GM12878 (cell line): ENCODE measurements at regions not wholly inside any gene's neighbourhood (a gene's known extent, or its start where the extent isn't known, plus 50 kb on each side); places are given as distances from the start of the nearest gene placed in this dataset.

Source experiments
- CTCF ChIP-seq, 3 experiments: IDR thresholded peaks in 2 of 3; conservative IDR thresholded peaks in 1 of 3; 2 replicates each; pipeline ENCODE4 v1.5.1; 2011; ENCODE audit warnings: low read depth in 3 of 3, low read length in 3 of 3, mild to moderate bottlenecking in 3 of 3, control low read depth in 2 of 3, moderate library complexity in 2 of 3, inconsistent platforms in 1 of 3, mixed read lengths in 1 of 3; ENCODE audit not compliant: control insufficient read depth in 2 of 3, insufficient read depth in 1 of 3; ENCODE audit errors: extremely low read depth in 1 of 3
- PBX3 ChIP-seq: IDR thresholded peaks from 2 replicates; pipeline ENCODE4 v1.6.1; 2011; ENCODE audit warnings: mild to moderate bottlenecking, low read depth, low read length, moderate library complexity; ENCODE audit not compliant: insufficient replicate concordance
- RCOR1 ChIP-seq: conservative IDR thresholded peaks from 2 replicates; pipeline ENCODE4 v1.6.1; 2012; ENCODE audit warnings: low read depth, low read length, improper control_type of control experiment

- TF ChIP-seq RCOR1 (no peak), PBX3 (no peak), CTCF (IDR thresholded peaks at IDR 0.05 in 2 of 3, conservative IDR thresholded peaks at IDR 0.05 in 1 of 3; ENCODE audit: control insufficient read depth in 2 of 3, extremely low read depth in 1 of 3, insufficient read depth in 1 of 3, low read depth in 3 of 3, low read length in 3 of 3) (no peak)
Observed at GRCh38 chr3:67870477-67870876, 216.1 kb upstream of the SUCLG2 start.
